HTR-8/SVneo (cell line): ENCODE measurements at regions not wholly inside any gene's neighbourhood (a gene's known extent, or its start where the extent isn't known, plus 50 kb on each side); places are given as distances from the start of the nearest gene placed in this dataset.
"Not testable (repeated sequence)": the region's sequence is repeated elsewhere in the genome, so short reads cannot be mapped to it uniquely, and the experiment has no call there.

Source experiments
- DNase-seq: peaks from one replicate; pipeline ENCODE4 v3.0.0; 2011; ENCODE audit warnings: low spot score, mixed read lengths; ENCODE audit not compliant: insufficient read length
- FAIRE-seq: peaks from 2 replicates; lab custom pipeline; 2011; peaks lifted over from hg19 to GRCh38; lab: Jason Lieb, UNC

GRCh38 chr2:78750219-78750618, 275.3 kb upstream of the REG3G start:
- DNase-seq (no peak), FAIRE-seq (no peak)

- FAIRE-seq (no peak), DNase-seq (no peak)
Measured at GRCh38 chr2:78754930-78755329, 270.6 kb upstream of the REG3G start.

- FAIRE-seq (no peak), DNase-seq (no peak)
Measured at GRCh38 chr2:78757191-78757590, 268.3 kb upstream of the REG3G start.

- FAIRE-seq = no peak
- DNase-seq = no peak
Measured at GRCh38 chr2:78757640-78758039, 267.9 kb upstream of the REG3G start.

GRCh38 chr2:78758765-78759164, 266.7 kb upstream of the REG3G start:
- not testable (repeated sequence) for FAIRE-seq, DNase-seq

- no peak for FAIRE-seq
- DNase-seq = no peak
Measured at GRCh38 chr2:78766459-78766858, 259.0 kb upstream of the REG3G start.

- FAIRE-seq (no peak), DNase-seq (no peak)
Measured at GRCh38 chr2:78768016-78768415, 257.5 kb upstream of the REG3G start.

- DNase-seq (no peak), FAIRE-seq (no peak)
Measured at GRCh38 chr2:78775291-78775690, 250.2 kb upstream of the REG3G start.

GRCh38 chr2:78778756-78779510, 246.6 kb upstream of the REG3G start:
- FAIRE-seq = no peak
- no peak for DNase-seq

GRCh38 chr2:78779761-78780160, 245.7 kb upstream of the REG3G start:
- no peak for DNase-seq
- FAIRE-seq = no peak

- DNase-seq (no peak), FAIRE-seq (no peak)
Measured at GRCh38 chr2:78780256-78780655, 245.2 kb upstream of the REG3G start.

- DNase-seq (no peak), FAIRE-seq (no peak)
Measured at GRCh38 chr2:78780864-78781583, 244.5 kb upstream of the REG3G start.

- FAIRE-seq = no peak
Measured at GRCh38 chr2:78782196-78782595, 243.3 kb upstream of the REG3G start.

GRCh38 chr2:78811955-78812610, 213.4 kb upstream of the REG3G start:
- no peak for DNase-seq
- FAIRE-seq = no peak

More at GRCh38 chr2:78782196-78782595, 243.3 kb upstream of the REG3G start:
- no peak for DNase-seq

GRCh38 chr2:78814331-78814986, 211.0 kb upstream of the REG3G start:
- DNase-seq (no peak), FAIRE-seq (no peak)

GRCh38 chr2:78817430-78817829, 208.1 kb upstream of the REG3G start:
- DNase-seq (no peak), FAIRE-seq (no peak)

GRCh38 chr2:78832481-78832880, 193.0 kb upstream of the REG3G start:
- no peak for DNase-seq
- no peak for FAIRE-seq

GRCh38 chr2:78839259-78839658, 186.2 kb upstream of the REG3G start:
- no peak for DNase-seq
- FAIRE-seq = no peak

- DNase-seq, FAIRE-seq: not testable (repeated sequence)
Measured at GRCh38 chr2:78840311-78840710, 185.2 kb upstream of the REG3G start.

GRCh38 chr2:78845664-78846185, 179.8 kb upstream of the REG3G start:
- no peak for DNase-seq
- FAIRE-seq = no peak
